Endodermal cell (in vitro differentiated cells): ENCODE measurements at regions not wholly inside any gene's neighbourhood (a gene's known extent, or its start where the extent isn't known, plus 50 kb on each side); places are given as distances from the start of the nearest gene placed in this dataset.

Source experiments
- DNase-seq: peaks from one replicate; pipeline ENCODE4 v3.0.0-alpha.2; 2017
- H3K27ac ChIP-seq: 2 replicates; pipeline ENCODE4 v1.5.1; 2013; ENCODE audit warnings: mild to moderate bottlenecking, low read depth, low read length, moderate library complexity
- H3K27me3 ChIP-seq: 2 replicates; pipeline ENCODE4 v1.6.1; 2013; ENCODE audit warnings: mild to moderate bottlenecking, low read length, moderate library complexity; ENCODE audit not compliant: insufficient read depth, control insufficient read depth, poor library complexity, severe bottlenecking
- H3K36me3 ChIP-seq: 2 replicates; pipeline ENCODE4 v1.7.0; 2013; ENCODE audit warnings: mild to moderate bottlenecking, low read length, moderate library complexity; ENCODE audit not compliant: control insufficient read depth, insufficient read depth
- H3K4me1 ChIP-seq: one replicate; pipeline ENCODE4 v1.7.0; 2013; ENCODE audit warnings: low read length; ENCODE audit not compliant: control insufficient read depth, insufficient read depth
- H3K4me3 ChIP-seq: 2 replicates; pipeline ENCODE4 v1.5.1; 2013; ENCODE audit warnings: mild to moderate bottlenecking, low read length, moderate library complexity
- H3K9ac ChIP-seq: 2 replicates; pipeline ENCODE4 v1.6.1; 2013; ENCODE audit warnings: mild to moderate bottlenecking, low read length, moderate library complexity; ENCODE audit not compliant: poor library complexity, severe bottlenecking; ENCODE audit errors: extremely low read depth
- H3K9me3 ChIP-seq: 2 replicates; pipeline ENCODE4 v1.6.1; 2013; ENCODE audit warnings: mild to moderate bottlenecking, low read length, moderate library complexity; ENCODE audit not compliant: control insufficient read depth
- H3K27ac Mint-ChIP-seq: 2 replicates; pipeline ENCODE4 v1.8.0; 2020; ENCODE audit warnings: mixed read lengths
- H3K27me3 Mint-ChIP-seq: 2 replicates; pipeline ENCODE4 v1.8.0; 2021; ENCODE audit warnings: mild to moderate bottlenecking, mixed read lengths; ENCODE audit not compliant: insufficient read depth
- H3K36me3 Mint-ChIP-seq: 2 replicates; pipeline ENCODE4 v1.8.0; 2020; ENCODE audit warnings: low read depth, mixed read lengths
- H3K4me1 Mint-ChIP-seq: 2 replicates; pipeline ENCODE4 v1.8.0; 2020; ENCODE audit warnings: mixed read lengths
- H3K4me3 Mint-ChIP-seq: 2 replicates; pipeline ENCODE4 v1.8.0; 2020; ENCODE audit warnings: mild to moderate bottlenecking, moderate library complexity, mixed read lengths
- H3K9me3 Mint-ChIP-seq: 2 replicates; pipeline ENCODE4 v1.8.0; 2020; ENCODE audit warnings: mild to moderate bottlenecking, mixed read lengths
- WGBS, 2 experiments: methylation state at CpG; one replicate each; pipeline versions ENCODE4 v1.1.5 to v1.1.7; 2013; ENCODE audit warnings: missing lambda C conversion rate in 2 of 2, mixed read lengths in 1 of 2; ENCODE audit not compliant: insufficient coverage in 1 of 2, insufficient read length in 1 of 2; 5-methylcytosine and 5-hydroxymethylcytosine counted together
- TF ChIP-seq, protein P1 (sequence below): fragments of 200-600 bp; sonication (generic); conservative IDR thresholded peaks from 2 replicates; pipeline ENCODE4 v1.5.0; 2021; ENCODE audit warnings: antibody characterized with exemption, mild to moderate bottlenecking

GRCh38 chr14:101620821-101621785 is 59.8 kb downstream of the DIO3 start:
- Mint-ChIP-seq H3K4me3 (no peak overlapping the region), H3K9me3 (no peaks in the 10 kb centered on the region), H3K4me1 (peaks cover 6% of the 10 kb centered on the region), H3K27ac (no peak overlapping the region), H3K36me3 (no peaks in the 10 kb centered on the region), H3K27me3 (peaks cover 9% of the 10 kb centered on the region)
- Histone ChIP-seq H3K4me3 (no peak overlapping the region), H3K9me3 (no peaks in the 10 kb centered on the region), H3K4me1 (no peaks in the 10 kb centered on the region), H3K36me3 (no peaks in the 10 kb centered on the region), H3K27me3 (no peaks in the 10 kb centered on the region), H3K9ac (no peak overlapping the region), H3K27ac (no peak overlapping the region)
- DNase-seq, result no peak
- TF ChIP-seq, protein P1, sequence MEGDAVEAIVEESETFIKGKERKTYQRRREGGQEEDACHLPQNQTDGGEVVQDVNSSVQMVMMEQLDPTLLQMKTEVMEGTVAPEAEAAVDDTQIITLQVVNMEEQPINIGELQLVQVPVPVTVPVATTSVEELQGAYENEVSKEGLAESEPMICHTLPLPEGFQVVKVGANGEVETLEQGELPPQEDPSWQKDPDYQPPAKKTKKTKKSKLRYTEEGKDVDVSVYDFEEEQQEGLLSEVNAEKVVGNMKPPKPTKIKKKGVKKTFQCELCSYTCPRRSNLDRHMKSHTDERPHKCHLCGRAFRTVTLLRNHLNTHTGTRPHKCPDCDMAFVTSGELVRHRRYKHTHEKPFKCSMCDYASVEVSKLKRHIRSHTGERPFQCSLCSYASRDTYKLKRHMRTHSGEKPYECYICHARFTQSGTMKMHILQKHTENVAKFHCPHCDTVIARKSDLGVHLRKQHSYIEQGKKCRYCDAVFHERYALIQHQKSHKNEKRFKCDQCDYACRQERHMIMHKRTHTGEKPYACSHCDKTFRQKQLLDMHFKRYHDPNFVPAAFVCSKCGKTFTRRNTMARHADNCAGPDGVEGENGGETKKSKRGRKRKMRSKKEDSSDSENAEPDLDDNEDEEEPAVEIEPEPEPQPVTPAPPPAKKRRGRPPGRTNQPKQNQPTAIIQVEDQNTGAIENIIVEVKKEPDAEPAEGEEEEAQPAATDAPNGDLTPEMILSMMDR, result no peak
- 91 to 94% methylated on average over 16 to 22 of the region's 22 CpGs for WGBS, 2 experiments

DNA sequence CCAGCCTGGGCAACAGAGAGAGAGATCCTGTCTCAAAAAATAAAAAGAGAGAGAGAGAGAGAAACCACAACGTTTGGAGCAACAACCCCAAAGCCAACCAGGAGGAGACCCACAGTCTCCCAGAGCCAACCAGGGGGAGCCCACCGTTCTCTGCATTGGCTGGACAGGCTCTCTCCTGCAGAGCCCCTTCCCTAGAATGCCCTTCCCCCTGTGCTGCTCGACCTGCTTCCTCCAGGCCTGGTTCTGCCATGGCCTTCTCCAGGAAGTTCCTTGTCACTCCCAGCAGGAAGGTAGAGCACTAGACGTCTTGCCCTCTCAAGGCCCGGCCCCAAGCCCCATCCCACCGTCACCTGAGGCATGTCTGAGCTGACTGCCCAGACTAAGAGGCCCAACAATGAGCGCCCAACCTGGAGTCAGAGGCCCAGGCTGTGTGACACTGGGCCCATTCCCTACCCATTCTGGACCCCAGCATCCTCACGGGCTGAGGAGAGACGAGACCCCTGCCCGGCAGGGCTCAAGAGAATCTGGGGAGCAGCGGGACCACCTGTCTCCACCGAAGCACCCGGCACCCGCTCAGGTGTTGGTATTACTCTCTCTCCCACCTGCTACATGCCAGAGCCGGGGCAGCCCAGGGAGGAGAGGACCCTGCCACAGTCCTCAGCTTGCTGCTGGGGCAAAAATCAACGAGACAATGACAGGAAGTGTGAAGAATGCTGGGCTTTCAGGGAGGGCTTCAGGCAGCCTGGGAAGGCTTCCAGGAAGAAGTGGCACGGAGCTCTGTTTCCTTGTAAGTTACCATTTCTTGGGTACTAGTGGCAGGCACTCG is 61.2 kb downstream of the DIO3 start:
- H3K9me3 Mint-ChIP-seq, result no peaks in the 10 kb centered on the region
- no peaks in the 10 kb centered on the region for H3K36me3 ChIP-seq
- no peaks in the 10 kb centered on the region for H3K4me1 ChIP-seq
- H3K4me3 Mint-ChIP-seq, result no peak overlapping the region
- H3K4me1 Mint-ChIP-seq, result peaks cover 6% of the 10 kb centered on the region
- no peak overlapping the region for H3K9ac ChIP-seq
- H3K4me3 ChIP-seq, result no peak overlapping the region
- no peak overlapping the region for H3K27ac ChIP-seq
- no peaks in the 10 kb centered on the region for H3K27me3 ChIP-seq
- peaks cover 8% of the 10 kb centered on the region for H3K27me3 Mint-ChIP-seq
- 81 to 85% methylated on average over 5 to 18 of the region's 18 CpGs for WGBS, 2 experiments
- H3K36me3 Mint-ChIP-seq, result no peaks in the 10 kb centered on the region
- TF ChIP-seq, protein P1, result no peak
- DNase-seq, result no peak
- H3K9me3 ChIP-seq, result no peaks in the 10 kb centered on the region
- H3K27ac Mint-ChIP-seq, result no peak overlapping the region

DNA sequence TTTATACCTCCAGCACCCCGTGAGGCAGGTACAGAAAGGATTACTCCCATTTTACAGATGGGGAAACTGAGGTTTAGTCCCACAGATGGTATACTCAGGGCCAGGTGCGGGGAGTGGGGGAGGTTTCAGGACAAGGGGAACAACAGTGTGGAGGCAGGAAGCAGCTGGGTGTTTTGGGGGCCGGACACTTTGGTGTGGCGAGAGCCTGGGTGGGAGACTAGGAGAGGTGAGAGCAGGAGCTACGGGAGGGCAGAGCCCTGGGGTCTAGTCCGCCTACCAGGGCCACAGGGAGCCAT is 61.7 kb downstream of the DIO3 start:
- Histone ChIP-seq H3K27ac (no peak overlapping the region), H3K27me3 (no peaks in the 10 kb centered on the region), H3K36me3 (no peaks in the 10 kb centered on the region), H3K4me1 (no peaks in the 10 kb centered on the region), H3K9me3 (no peaks in the 10 kb centered on the region), H3K9ac (no peak overlapping the region), H3K4me3 (no peak overlapping the region)
- no peak for DNase-seq
- H3K9me3 Mint-ChIP-seq, result no peaks in the 10 kb centered on the region
- TF ChIP-seq, protein P1, result no peak
- 96 to 100% methylated on average over 1 to 6 of the region's 6 CpGs for WGBS, 2 experiments
- H3K4me1 Mint-ChIP-seq, result peaks cover 6% of the 10 kb centered on the region
- no peak overlapping the region for H3K27ac Mint-ChIP-seq
- H3K27me3 Mint-ChIP-seq, result peaks cover 8% of the 10 kb centered on the region
- no peaks in the 10 kb centered on the region for H3K36me3 Mint-ChIP-seq
- no peak overlapping the region for H3K4me3 Mint-ChIP-seq
